Cardiac fibroblast (primary cell): ENCODE measurements at regions not wholly inside any gene's neighbourhood (a gene's known extent, or its start where the extent isn't known, plus 50 kb on each side); places are given as distances from the start of the nearest gene placed in this dataset.

Source experiments
- DNase-seq, 2 donors: peaks; one replicate each; pipeline versions ENCODE4 v3.0.0 to v3.0.0-alpha.2; 2010; ENCODE audit warnings: low read depth in 2 of 2
- H3K4me3 ChIP-seq, 2 donors: replicated peaks in 1 of 2; 1 replicate in 1 of 2; 2 replicates in 1 of 2; pipeline ENCODE4 v1.5.1; 2011; ENCODE audit warnings: low read depth in 2 of 2, low read length in 2 of 2, mild to moderate bottlenecking in 2 of 2, moderate library complexity in 1 of 2
- CTCF ChIP-seq: IDR thresholded peaks from one replicate; pipeline ENCODE4 v1.5.1; 2011; ENCODE audit warnings: low read depth, mild to moderate bottlenecking, low read length, inconsistent platforms

GRCh38 chr12:24328261-24328660, 378.8 kb upstream of the SOX5 start:
- TF ChIP-seq CTCF, result no peak
- no peak for DNase-seq
- no peak overlapping the region for H3K4me3 ChIP-seq

- H3K4me3 ChIP-seq, result no peak overlapping the region
- no peak for DNase-seq
- no peak for TF ChIP-seq CTCF
Measured at GRCh38 chr12:24325331-24325730, 375.9 kb upstream of the SOX5 start.

- no peak for TF ChIP-seq CTCF
- H3K4me3 ChIP-seq, result no peak overlapping the region
- DNase-seq, result no peak
Measured at GRCh38 chr12:24307716-24308335, 358.4 kb upstream of the SOX5 start.

DNA sequence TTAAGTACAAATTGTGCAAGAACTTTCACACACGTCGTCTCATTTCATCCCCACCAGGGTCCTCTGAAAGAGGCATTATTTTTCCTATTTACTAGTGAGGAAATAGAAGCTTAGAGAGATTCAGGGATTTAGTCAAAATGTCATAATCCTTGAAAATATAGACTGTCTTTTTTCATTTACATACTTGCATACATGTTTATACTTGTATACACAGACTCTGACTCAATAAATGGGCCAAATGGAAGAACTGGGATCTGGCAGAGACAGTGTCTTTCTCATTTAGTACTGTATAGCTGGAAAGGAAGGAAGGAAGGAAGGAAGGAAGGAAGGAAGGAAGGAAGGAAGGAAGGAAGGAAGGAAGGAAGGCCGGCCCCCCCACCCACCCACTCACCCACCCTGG, 357.7 kb upstream of the SOX5 start:
- no peak for DNase-seq
- H3K4me3 ChIP-seq, result no peak overlapping the region
- TF ChIP-seq CTCF, result no peak

GRCh38 chr12:24306001-24306400, 356.5 kb upstream of the SOX5 start:
- H3K4me3 ChIP-seq, result no peak overlapping the region
- no peak for TF ChIP-seq CTCF
- no peak for DNase-seq

GRCh38 chr12:24304285-24304684, 354.8 kb upstream of the SOX5 start:
- no peak for TF ChIP-seq CTCF
- no peak overlapping the region for H3K4me3 ChIP-seq
- no peak for DNase-seq

DNA sequence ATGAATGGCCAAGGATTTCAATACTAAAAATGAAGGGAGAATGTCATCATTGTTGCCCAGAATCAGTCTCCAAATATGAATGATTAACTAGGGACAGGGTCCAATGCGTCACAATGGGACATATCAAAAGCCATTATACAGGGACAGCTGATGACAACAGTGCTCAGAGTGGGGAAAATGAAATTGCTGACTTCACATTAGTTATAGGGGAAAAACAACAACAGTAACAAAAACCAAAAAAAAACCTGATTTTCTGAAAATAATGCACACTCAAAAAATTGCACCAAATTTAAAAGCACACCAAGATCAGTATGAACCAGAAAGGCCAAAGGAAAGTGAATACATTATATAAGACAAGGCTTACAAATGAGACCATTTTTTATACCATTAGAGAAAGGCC, 353.2 kb upstream of the SOX5 start:
- no peak for DNase-seq
- TF ChIP-seq CTCF, result no peak
- no peak overlapping the region for H3K4me3 ChIP-seq
